Fibroblast of skin of back (primary cell): ENCODE measurements at regions not wholly inside any gene's neighbourhood (a gene's known extent, or its start where the extent isn't known, plus 50 kb on each side); places are given as distances from the start of the nearest gene placed in this dataset.
"Not testable (repeated sequence)": the region's sequence is repeated elsewhere in the genome, so short reads cannot be mapped to it uniquely, and the experiment has no call there.

Source experiments
- DNase-seq: peaks from one replicate; pipeline ENCODE4 v3.0.0-alpha.2; 2013

DNA sequence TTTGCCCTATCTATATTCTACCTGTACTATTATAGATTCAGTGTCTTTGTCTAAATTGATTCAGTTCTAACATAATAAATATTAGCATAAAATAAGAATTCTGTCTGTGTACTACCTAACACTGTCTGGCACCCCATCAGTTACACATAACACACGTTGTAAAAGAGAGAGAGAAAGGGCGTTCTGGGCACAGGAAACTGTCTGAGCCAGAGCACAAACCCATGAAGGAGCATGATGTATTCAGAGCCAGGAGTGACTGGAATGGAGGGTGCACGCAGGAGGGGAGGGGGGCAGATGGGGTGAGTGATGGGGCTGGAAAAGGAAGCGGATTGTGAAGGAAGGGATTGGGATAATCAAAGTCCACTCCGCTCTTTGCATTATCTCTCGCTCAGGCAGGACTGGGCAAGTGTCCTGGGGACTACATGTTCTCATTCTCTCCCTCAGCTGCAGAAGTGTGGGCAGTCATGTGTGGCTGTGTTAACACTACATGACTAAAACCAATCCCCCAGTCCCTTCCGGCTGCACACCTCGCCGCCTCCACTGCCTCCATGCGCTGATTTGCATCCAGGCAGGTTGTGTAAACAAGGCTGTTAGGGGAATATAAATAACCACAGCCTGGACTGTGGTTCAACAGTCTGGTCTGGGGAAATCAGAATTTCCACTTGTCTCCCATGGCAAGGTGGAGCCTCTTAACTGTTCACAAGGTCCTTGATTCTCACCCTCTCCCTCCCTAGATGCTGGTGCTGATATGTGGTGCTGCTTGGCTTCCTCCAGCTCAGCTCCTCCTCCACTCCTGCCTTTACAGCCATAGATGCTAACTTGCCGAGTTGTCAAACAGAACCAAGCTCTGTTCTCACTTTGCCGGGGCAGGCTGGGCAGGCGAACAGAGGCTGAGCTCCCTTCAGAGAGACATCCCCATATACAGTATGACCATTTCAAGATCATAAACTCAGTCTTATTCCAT lies 367.5 kb upstream of the BRINP1 start:
- no peak for DNase-seq

DNA sequence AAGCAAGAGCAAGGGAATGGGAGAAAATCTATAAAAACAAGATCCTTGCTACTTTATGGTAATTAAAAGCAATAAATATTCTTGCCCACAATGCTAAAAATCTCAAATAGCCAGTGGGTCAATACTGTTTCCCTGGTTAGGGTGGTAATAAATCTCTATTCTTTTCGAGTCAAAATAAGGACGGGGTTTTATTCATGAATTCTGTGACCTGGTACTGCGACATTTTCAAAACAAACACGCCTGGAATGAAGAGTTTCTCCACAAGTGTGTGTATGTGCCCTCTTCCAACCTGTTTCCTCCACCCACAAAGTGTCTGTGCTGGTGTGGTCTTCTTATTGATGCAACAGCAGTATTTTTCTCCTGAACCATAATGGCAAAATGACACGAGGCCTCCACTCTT lies 358.8 kb upstream of the BRINP1 start:
- no peak for DNase-seq

DNA sequence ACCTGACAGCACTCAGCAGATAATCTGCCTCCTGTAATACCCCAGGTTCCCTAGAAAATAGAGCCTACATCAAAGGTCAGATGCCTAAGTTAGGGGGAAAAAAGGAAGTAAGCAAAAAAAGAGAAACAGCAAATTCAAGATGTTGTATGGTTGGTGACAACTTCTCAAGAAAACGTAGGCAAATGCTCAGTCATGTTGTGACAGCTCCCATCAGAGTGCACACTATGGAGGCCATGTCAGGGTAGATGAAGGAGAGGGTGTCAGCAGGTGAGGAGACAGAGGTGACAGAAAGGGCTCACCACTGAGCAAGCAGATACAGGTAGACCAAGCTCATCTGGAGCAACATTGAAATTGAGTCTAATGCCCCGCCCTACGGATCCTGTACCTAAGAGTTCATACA lies 356.8 kb upstream of the BRINP1 start:
- no peak for DNase-seq

DNA sequence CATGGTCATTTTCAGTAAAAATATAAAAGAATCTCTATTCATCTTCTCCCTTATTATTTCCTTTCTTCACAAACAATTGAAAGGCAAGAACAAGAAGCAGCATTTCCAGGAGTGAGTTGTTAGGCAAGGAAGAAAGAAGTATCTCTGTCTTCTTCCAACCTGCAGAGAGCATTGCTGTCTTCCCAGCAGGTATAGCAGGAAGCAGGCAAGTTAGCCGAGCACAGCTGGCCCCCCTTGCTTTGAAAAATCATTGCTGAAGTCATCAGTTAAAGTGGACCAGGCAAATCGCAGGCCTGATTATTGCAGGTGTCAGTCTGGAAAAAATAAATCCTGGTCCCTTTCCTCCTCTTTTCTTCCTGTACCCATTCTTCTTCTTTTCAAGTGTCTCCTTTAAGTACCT lies 353.1 kb upstream of the BRINP1 start:
- no peak for DNase-seq

DNA sequence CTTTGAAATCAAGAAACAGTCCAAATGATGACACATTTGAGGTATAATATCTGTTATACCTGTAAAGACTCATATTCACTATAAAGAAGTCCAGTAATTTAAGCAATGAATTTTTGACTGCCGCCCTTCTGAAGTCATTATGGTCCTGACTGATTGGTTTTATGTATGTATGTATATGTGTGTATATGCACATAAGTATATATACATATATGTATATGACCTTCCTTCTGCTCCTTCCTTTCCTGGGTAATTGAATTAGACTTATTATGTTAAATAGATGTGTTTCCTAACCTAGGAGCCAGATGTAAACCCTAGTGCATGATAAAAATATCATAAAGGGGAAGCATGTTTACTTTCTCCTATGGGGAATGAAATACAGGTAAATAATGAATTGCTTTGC lies 343.1 kb upstream of the BRINP1 start:
- DNase-seq: no peak

DNA sequence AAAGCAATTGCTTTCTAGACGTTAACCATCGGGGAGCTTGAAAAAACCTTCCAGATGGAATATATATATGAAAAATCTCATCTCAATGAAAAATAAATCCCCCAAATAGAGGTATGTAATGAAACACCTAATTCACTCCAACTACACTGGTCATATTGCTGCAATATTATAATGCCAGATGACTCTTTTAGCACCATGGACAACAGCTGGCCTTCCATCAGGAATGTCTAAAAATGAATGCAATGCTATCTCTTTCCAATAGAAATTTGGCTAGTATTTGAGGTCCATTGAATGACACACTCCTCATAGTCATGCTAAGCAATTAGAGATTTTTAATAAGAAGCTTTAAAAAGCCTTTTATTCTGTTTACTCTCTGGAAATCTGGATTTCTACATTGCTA lies 340.2 kb upstream of the BRINP1 start:
- DNase-seq: no peak

DNA sequence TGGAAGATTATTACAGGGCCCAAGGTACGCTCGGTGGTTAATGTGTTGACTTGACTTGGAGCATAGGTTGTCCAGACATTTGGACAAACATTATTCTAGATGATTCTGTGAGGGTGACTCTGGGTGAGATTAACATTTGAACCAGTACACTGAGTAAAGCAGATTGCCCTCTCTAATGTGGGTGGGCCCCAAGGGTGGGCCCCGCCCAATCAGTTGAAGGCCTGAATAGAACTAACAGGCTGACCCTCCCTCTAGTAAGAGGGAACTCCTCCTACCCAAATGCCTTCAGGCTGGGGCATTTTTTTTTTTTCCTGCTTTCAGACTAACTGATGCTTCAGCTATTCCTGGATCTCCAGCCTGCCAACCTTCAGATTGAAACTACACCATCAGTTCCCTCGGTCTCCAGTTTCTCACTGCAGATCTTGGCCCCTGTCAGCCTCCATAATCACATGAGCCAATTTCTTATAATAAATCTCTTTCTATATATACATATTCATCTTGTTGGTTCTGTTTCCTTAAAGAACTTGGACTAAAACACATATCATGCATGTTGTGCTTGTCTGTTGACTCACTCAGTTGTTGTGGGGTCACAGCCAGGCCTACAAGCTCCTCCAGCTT lies 338.1 kb upstream of the BRINP1 start:
- DNase-seq: no peak

DNA sequence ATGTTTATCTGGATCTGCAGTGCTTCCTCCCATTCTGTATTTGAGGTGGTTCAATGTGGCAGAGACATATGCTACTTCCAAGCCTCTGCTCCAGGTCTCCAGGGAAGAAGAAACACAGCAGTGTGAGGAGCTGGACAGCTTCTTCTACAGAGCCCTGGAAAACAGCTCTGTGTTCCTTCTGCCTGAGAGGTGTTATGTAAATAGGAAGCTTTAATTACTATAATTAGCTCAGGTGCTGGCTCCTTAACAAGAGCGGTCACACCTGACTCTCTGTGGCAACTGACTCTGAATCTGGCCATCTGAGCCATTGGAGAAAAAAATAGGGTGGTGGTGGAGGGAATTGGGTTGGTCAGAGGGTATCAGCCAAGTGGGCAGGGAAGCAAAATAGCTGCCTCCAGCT lies 332.4 kb upstream of the BRINP1 start:
- no peak for DNase-seq

DNA sequence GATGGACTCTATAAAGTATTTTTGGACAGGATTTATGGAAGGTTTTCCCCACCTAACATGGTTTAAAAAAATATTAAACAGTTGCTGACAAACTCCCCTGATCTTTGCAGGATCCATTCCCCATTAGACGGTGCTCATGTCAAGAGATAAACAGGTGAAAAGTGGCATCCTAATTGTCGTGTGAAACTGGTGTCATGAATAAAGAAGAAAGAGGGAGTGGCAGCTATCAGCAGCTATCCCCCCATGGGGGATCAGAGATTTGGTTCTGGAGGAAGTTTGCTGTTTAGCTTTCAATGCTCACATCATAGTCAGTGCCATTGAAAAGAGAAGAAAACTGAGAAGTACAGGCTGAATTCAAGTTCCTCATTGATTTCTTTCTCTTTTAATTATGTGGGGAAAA lies 329.3 kb upstream of the BRINP1 start:
- DNase-seq: no peak

DNA sequence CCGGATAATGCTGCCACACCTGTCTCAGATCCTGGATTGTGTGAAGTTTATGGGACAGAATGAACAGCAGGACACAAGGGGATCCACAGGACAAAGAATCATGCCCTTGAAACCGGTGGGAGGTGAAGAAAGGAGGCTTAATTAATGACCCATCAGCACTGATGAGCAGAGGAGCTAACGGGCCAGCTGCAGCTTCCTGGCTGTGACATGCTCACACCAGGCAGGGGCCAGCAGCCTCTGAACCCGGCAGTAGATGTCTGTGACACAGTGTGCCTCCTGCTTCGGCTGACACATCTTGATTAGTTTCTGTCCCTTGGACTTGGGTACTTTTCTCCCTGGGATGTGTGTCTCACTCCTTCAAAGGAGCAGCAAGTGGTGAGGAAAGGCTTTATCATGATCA lies 328.8 kb upstream of the BRINP1 start:
- DNase-seq: no peak

DNA sequence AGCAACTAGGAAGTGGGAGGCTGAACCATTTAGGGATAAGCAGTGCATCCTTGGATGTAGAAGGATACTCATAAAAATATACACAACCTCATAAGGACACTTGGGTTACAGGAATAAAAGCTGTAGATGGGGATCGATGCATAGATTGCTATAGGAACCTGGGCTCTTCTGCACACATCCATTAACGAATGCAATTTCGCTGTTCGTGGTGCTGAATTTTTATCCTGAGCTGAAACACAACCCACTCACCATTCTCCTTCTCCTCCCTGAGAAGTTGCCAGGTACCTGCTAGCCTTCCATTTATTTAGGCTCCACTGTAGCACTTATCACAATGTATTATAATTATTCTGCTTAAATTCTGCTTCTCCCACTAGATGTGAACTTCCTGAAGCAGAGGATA lies 320.6 kb upstream of the BRINP1 start:
- DNase-seq: no peak

DNA sequence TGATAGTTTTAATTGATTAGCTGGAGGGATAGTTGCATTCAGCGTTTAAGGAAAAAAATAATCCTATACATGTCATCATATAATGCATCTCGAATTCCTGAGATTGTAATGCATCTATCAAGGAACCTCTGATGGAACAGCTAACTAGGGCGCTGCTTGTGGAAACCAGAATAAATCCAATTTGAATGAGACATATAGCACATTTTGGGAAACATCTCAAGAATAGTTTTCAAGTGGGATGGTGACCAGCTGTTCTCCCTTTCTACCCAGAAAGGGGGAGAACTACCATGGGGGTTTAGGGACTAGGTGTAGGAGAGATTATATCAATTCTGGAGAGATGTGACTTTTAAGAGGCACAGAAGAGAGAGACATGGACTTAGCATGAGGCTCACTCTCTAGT lies 319.3 kb upstream of the BRINP1 start:
- DNase-seq: no peak

DNA sequence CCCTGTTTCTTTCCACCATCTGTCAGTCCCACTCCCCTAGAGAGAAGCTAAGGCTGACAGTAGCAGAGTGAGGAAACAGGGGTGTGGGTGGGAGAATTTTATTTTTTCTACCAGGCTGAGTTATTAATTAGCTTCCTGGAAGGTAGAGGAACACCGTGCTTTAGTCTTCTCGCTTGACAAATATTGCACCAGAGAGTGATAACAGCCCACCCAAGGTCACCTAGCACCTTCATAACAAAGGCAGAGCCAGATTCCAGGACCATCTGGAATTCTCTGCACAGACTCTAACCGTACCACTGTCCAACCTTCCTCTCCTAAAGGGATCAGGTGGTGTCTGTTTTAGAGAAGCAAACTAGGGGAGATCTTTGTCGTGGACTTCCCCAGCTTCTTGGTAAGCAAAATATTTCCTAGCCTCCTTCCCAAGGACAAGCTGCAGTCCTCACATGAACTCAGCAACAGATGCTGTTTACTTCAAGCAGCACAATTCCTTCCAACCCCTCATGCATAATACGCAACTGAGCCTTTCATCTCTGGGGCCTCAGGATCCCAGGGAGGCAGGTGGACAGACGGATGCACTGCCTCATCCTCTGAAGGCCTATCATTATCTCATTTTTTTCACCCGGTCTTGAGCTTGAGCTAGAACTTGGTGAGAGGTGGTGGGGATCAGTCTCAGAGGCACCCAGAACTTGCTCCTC lies 308.7 kb upstream of the BRINP1 start:
- no peak for DNase-seq

DNA sequence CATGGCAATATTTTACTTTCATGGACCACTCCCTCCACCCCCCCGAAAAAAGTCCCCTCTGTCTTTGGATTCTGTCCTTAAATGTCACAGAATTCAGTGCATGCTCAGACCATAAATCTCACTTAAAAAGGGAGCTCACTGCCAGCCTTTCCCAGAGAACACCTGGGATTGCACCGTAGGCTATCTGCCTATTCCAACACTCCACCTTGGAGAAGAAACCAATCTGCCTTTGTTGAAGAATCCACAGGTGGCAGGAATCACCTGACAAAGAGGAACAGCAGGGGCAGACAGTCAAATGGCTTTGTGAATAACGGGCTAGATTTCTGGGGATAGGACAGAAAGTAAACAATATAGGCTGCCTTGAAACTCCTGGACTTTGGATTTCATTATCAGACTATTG lies 306.7 kb upstream of the BRINP1 start:
- no peak for DNase-seq

DNA sequence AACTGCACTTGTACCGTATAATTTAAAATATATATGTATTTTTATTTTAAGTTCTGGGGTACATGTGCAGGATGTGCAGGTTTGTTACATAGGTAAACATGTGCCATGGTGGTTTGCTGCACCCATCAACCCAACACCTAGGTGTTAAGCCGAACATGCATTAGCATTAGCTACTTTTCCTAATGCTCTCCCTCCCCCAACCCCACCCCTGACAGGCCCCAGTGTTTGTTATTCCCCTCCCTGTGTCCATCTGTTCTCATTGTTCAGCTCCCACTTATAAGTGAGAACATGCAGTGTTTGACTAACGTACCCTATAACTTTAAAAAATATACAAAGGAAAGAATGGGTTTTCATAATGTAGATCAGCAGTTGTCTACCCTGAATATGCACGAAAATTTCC lies 303.5 kb upstream of the BRINP1 start:
- DNase-seq: not testable (repeated sequence)

DNA sequence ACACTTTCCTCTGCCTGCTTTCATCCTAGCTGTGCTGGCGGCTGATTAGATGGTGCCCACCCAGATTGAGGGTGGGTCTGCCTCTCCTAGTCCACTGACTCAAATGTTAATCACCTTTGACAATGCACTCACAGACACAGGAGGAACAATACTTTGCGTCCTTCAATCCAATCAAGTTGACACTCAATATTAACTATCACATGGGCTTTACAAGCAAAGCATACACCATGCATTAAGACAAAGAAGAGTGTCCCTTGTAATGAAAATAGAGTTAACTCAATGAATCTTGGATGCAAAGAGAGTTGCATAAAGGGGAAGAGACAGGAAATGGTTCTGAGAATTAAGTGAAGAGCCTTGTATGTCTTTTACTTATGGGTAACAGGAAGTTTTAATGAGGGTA lies 298.7 kb upstream of the BRINP1 start:
- DNase-seq: no peak

DNA sequence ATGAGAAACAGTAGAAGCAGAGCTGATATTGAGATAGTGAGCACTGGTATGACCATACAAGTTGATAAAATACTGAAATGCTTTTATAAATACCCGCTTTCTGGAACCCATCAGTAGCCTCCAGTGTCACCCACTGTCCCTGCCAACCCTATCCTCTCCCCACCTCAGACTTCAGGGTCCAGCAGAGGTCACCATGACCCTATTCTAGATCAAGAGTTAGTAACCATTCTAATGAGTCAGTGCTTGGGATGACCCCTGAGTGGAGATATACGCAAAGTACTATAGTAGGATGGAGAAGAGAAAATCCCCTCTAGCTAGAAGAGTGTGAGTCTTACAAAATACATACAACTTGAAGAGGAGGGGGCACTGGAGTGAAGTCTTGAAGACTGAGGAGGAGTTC lies 297.9 kb upstream of the BRINP1 start:
- no peak for DNase-seq

DNA sequence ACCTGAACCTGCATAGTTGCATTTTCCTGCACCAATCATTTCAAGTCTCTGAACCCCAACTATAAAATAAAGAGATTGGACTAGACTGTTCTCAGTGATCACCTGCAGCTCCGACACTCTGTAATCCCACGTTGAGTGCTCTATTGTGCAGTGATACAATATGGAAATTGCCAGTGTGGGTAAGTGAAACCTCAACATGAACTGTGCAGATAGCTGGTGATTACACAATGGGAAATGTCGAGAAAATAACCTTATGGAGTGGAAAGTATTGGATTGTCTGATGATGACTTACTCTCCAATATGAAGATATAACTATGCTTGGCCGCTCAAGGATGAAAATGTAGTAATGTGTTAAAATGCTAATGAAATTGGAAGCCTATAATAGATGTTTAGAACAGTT lies 293.1 kb upstream of the BRINP1 start:
- DNase-seq: no peak

DNA sequence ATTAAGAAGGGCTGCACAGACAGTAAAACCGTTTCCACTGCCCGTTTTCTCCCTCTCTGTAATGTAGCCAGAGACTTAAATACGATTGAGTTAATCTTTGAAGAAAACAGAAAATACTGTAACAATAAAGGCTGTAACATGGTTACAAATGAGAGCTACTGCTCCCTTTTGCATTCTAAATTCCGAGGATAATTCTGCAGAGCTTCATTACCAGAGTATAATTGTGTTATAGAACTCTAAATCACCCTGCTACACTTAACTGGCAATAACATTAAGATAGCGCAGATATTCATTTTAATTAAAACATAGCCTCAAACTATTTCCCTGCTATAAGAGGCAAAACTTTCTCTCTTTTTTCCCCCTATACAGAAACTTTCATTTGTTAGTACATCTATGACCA lies 283.7 kb upstream of the BRINP1 start:
- no peak for DNase-seq

DNA sequence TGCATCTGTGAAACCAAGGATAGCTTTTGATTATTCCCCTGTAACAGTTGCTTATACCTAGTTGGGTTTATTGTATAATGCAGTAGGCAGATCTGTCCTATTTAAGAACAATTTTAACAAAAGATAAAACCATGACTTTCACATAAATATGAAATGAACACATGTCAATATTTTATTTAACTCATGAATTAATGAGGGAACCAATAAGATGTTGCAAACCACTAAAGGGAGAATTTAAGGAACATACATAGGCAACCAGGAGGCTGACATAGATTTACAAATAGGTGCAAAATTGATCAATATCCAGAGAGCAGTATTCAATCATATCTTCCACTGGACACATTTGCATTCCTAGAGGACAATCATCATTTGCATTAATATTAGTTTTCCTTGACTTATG lies 280.0 kb upstream of the BRINP1 start:
- no peak for DNase-seq

DNA sequence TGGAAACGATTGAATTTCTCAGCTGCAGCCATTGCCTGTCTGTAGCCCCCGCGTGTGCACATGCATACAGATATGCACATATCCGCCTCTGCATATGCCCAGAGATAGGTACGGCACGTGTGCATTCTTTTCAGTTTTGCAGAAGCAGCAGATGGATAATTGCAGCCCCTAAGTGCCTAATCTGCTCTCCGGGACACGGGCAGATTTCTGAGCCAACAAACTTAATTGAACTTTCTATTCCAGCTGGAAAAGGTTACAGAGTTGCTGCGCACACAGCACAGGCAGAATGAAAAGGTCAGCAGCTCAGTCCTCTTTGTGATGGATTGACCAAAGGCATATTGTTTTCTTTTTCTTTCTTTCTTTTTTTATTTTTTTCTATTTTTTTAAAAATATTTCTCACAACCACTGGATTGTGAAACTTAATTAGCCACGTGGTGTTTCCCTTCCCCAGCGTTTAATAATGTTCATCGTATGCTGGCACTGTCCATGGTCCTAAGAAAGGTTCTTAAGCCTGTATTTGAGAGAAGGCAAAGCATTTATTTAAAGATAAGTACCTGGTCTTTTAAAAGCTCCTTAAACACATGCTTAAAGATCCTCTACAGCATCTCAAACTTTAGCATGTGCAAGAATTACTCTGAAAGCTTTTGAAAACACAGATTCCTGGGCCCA lies 270.2 kb upstream of the BRINP1 start:
- peak; percentile 3 for DNase-seq

DNA sequence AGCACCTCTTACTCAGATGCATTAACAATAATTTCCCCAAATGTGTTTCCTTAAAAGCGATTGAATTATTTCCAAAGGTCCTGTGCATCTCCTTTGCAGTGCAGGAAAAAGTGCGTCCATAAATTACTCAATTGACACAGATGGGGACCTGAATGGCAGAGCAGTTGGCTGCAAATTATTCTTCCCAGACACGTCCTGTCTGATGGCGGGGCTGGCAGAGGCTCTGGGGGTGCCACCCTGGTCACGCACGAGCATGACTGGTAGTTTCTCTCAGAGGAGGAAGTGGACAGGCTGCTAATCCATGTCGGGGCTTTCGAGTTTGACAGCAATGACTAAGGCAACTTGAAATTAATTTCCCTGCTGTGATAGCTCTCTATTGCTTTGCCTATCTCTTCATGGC lies 264.8 kb upstream of the BRINP1 start:
- DNase-seq: no peak

DNA sequence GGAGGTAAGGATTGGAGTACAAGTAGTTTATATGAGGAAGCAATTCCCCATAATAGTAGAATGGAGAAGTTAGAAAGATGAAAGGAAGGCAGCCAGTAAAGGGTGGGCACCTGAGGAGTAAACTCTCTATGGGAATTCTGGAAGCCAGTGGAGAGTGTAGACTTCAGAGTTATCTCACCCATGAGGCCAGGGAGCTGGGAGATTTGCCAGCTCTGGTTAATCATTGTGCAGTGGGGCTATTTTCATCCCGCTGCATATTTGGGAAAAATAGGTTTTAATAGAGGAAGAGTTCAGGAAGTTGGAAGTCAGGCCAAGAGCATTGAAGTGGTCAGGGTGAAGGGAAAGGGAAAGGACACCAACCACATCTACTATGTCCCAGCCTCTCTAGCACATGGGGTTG lies 242.3 kb upstream of the BRINP1 start:
- no peak for DNase-seq
